C4-2B (cell line): ENCODE measurements at regions not wholly inside any gene's neighbourhood (a gene's known extent, or its start where the extent isn't known, plus 50 kb on each side); places are given as distances from the start of the nearest gene placed in this dataset.

Source experiments
- CTCF ChIP-seq: fragments of 450-650 bp; conservative IDR thresholded peaks from 2 replicates; pipeline ENCODE4 v1.5.1; 2017; ENCODE audit warnings: mild to moderate bottlenecking
- ZFX ChIP-seq: fragments of 450-650 bp; IDR thresholded peaks from 2 replicates; pipeline ENCODE4 v1.6.1; 2017

GRCh38 chr1:4868521-4868920 lies 214.1 kb downstream of the AJAP1 start:
- TF ChIP-seq ZFX (no peak), CTCF (no peak)
